Right lobe of liver (tissue), 6 donors: ENCODE measurements at regions not wholly inside any gene's neighbourhood (a gene's known extent, or its start where the extent isn't known, plus 50 kb on each side); places are given as distances from the start of the nearest gene placed in this dataset.

Source experiments
- ATAC-seq, 4 donors: fragments of 200-7000 bp; cut with Tn5 transposase; one replicate each; pipeline ENCODE4 v1.9.1; 2020; ENCODE audit warnings: mild to moderate bottlenecking in 4 of 4, moderate library complexity in 4 of 4
- DNase-seq, 3 donors: peaks; one replicate each; pipeline ENCODE4 v3.0.0-alpha.2; 2020
- H3K27ac ChIP-seq, 3 donors: fragments of 200-600 bp; one replicate each; pipeline ENCODE4 v1.8.0; 2022
- H3K27me3 ChIP-seq, 2 donors: fragments of 200-600 bp; one replicate each; pipeline ENCODE4 v1.8.0; 2022
- H3K36me3 ChIP-seq, 4 donors: fragments of 200-600 bp; sonication (generic) in 1 of 4; one replicate each; pipeline versions ENCODE4 v1.5.1 to v1.8.0; 2017 to 2022; ENCODE audit warnings: control low read depth in 1 of 4
- H3K4me1 ChIP-seq, 4 donors: fragments of 200-600 bp; sonication (generic) in 1 of 4; one replicate each; pipeline versions ENCODE4 v1.5.1 to v1.8.0; 2017 to 2022; ENCODE audit warnings: control low read depth in 1 of 4
- H3K4me3 ChIP-seq, 3 donors: fragments of 200-600 bp; one replicate each; pipeline ENCODE4 v1.8.0; 2022
- H3K9me3 ChIP-seq, 4 donors: fragments of 200-600 bp; sonication (generic) in 1 of 4; one replicate each; pipeline versions ENCODE4 v1.5.1 to v1.8.0; 2017 to 2022; ENCODE audit warnings: control low read depth in 1 of 4
- CTCF ChIP-seq, 4 donors: fragments of 200-600 bp in 3 of 4; fragments of 450-650 bp in 1 of 4; IDR thresholded peaks; one replicate each; pipeline versions ENCODE4 v1.5.1 to v1.8.0; 2016 to 2022; ENCODE audit warnings: antibody characterized with exemption in 4 of 4, mild to moderate bottlenecking in 2 of 4
- POLR2A ChIP-seq: fragments of 450-650 bp; IDR thresholded peaks from one replicate; pipeline ENCODE4 v1.6.1; 2017; ENCODE audit warnings: antibody characterized with exemption, mild to moderate bottlenecking
- WGBS: methylation state at CpG from one replicate; pipeline ENCODE4 v1.1.6; 2018; ENCODE audit warnings: low coverage, low lambda C conversion rate; ENCODE audit not compliant: insufficient coverage; ENCODE audit errors: missing lambda C conversion rate; 5-methylcytosine and 5-hydroxymethylcytosine counted together
- intact Hi-C, 2 donors: fragments of 100-400 bp; cut with DNase I; formaldehyde crosslinking; loops; one replicate each; pipeline versions ENCODE4 v1.11.2 to v1.14.1; 2022
- donor health status: DM: no; HTN: yes; CAD: no.
- donor health status: DM: no; HTN: no; CAD: no.
- donor health status: DM: no; HTN: no; CAD: no.
- donor health status: DM: no; HTN: yes; CAD: no.
- donor health status: DM: no; HTN: yes; CAD: no.

- Histone ChIP-seq H3K4me3 (no peak overlapping the region), H3K4me1 (no peaks in the 10 kb centered on the region), H3K9me3 (no peaks in the 10 kb centered on the region), H3K27ac (no peak overlapping the region), H3K27me3 (no peaks in the 10 kb centered on the region), H3K36me3 (no peaks in the 10 kb centered on the region)
- no peak for ATAC-seq
- WGBS, result 44% methylated on average over 7 of the region's 7 CpGs
- no peak for DNase-seq
- no peak for TF ChIP-seq CTCF (IDR thresholded peaks at IDR 0.05)
- no peak for TF ChIP-seq POLR2A
- intact Hi-C loops, result no loop called here
Measured at GRCh38 chr18:24558403-24558802, 98.0 kb downstream of the HRH4 start.

GRCh38 chr18:24559526-24559925 is 99.1 kb downstream of the HRH4 start:
- Histone ChIP-seq H3K4me1 (no peaks in the 10 kb centered on the region), H3K9me3 (no peaks in the 10 kb centered on the region), H3K36me3 (no peaks in the 10 kb centered on the region), H3K27me3 (no peaks in the 10 kb centered on the region), H3K4me3 (no peak overlapping the region), H3K27ac (no peak overlapping the region)
- 41% methylated on average over 4 of the region's 4 CpGs for WGBS
- DNase-seq (no peak), ATAC-seq (no peak)
- intact Hi-C loops, result no loop called here
- no peak for TF ChIP-seq CTCF (IDR thresholded peaks at IDR 0.05)
- TF ChIP-seq POLR2A, result no peak

GRCh38 chr18:24560511-24560981 is 100.1 kb downstream of the HRH4 start:
- intact Hi-C loops, result no loop called here
- Histone ChIP-seq H3K9me3 (no peaks in the 10 kb centered on the region), H3K27ac (no peak overlapping the region), H3K36me3 (no peaks in the 10 kb centered on the region), H3K4me1 (no peaks in the 10 kb centered on the region), H3K27me3 (no peaks in the 10 kb centered on the region), H3K4me3 (no peak overlapping the region)
- DNase-seq, result no peak
- TF ChIP-seq CTCF (IDR thresholded peaks at IDR 0.05), result no peak
- TF ChIP-seq POLR2A, result no peak
- ATAC-seq, result no peak
- WGBS, result 25% methylated on average over 7 of the region's 7 CpGs

GRCh38 chr18:24561369-24561965 is 101.0 kb downstream of the HRH4 start:
- Histone ChIP-seq H3K4me1 (no peaks in the 10 kb centered on the region), H3K9me3 (no peaks in the 10 kb centered on the region), H3K4me3 (no peak overlapping the region), H3K36me3 (no peaks in the 10 kb centered on the region), H3K27ac (no peak overlapping the region), H3K27me3 (no peaks in the 10 kb centered on the region)
- DNase-seq (no peak), ATAC-seq (no peak)
- WGBS, result 56% methylated on average over 8 of the region's 8 CpGs
- intact Hi-C loops, result no loop called here
- TF ChIP-seq CTCF (IDR thresholded peaks at IDR 0.05), result no peak
- TF ChIP-seq POLR2A, result no peak

- Histone ChIP-seq H3K9me3 (no peaks in the 10 kb centered on the region), H3K27ac (no peak overlapping the region), H3K36me3 (no peaks in the 10 kb centered on the region), H3K27me3 (no peaks in the 10 kb centered on the region), H3K4me1 (no peaks in the 10 kb centered on the region), H3K4me3 (no peak overlapping the region)
- no peak for DNase-seq
- no peak for TF ChIP-seq CTCF (IDR thresholded peaks at IDR 0.05)
- TF ChIP-seq POLR2A, result no peak
- no peak for ATAC-seq
- WGBS, result 77% methylated on average over 3 of the region's 4 CpGs
- intact Hi-C loops, result no loop called here
Measured at GRCh38 chr18:24567199-24567598, 106.8 kb downstream of the HRH4 start.
